ENCODE measurements at regions not wholly inside any gene's neighbourhood (a gene's known extent, or its start where the extent isn't known, plus 50 kb on each side); places are given as distances from the start of the nearest gene placed in this dataset.

GRCh38 chr13:73717632-73718031 is 416.6 kb downstream of the KLF12 start:
- no peaks in the 10 kb centered on the region for H3K36me3 ChIP-seq
- intact Hi-C loops (cut with DNase I) = no loop called here
- ATAC-seq (peak; percentile 30), DNase-seq (no peak)
- H3K4me1 ChIP-seq = peaks cover 13% of the 10 kb centered on the region
- no peaks in the 10 kb centered on the region for H3K9me3 ChIP-seq
- no peak overlapping the region for H3K27ac ChIP-seq
- no peak overlapping the region for H3K4me3 ChIP-seq
- TF ChIP-seq CTCF (IDR thresholded peaks at IDR 0.05) = no peak
- H3K27me3 ChIP-seq = no peaks in the 10 kb centered on the region

- intact Hi-C loops (cut with DNase I) = no loop called here
- peaks cover 13% of the 10 kb centered on the region for H3K4me1 ChIP-seq
- ATAC-seq (no peak), DNase-seq (no peak)
- H3K9me3 ChIP-seq = no peaks in the 10 kb centered on the region
- no peak for TF ChIP-seq CTCF (IDR thresholded peaks at IDR 0.05)
- no peaks in the 10 kb centered on the region for H3K36me3 ChIP-seq
- no peak overlapping the region for H3K4me3 ChIP-seq
- no peaks in the 10 kb centered on the region for H3K27me3 ChIP-seq
- H3K27ac ChIP-seq = peak overlapping the region; percentile 4
Measured at GRCh38 chr13:73715911-73716510, 418.2 kb downstream of the KLF12 start.

GRCh38 chr13:73715114-73715910 is 418.9 kb downstream of the KLF12 start:
- peak; percentile 72 for DNase-seq
- intact Hi-C loops (cut with DNase I) = no loop called here

GRCh38 chr13:73714522-73714921 is 419.7 kb downstream of the KLF12 start:
- intact Hi-C loops (cut with DNase I) = no loop called here
- peak overlapping the region; percentile 43 for H3K27ac ChIP-seq
- H3K27me3 ChIP-seq = no peaks in the 10 kb centered on the region
- no peak overlapping the region for H3K4me3 ChIP-seq
- H3K36me3 ChIP-seq = no peaks in the 10 kb centered on the region
- peaks cover 13% of the 10 kb centered on the region for H3K4me1 ChIP-seq
- no peaks in the 10 kb centered on the region for H3K9me3 ChIP-seq
- no peak for TF ChIP-seq CTCF (IDR thresholded peaks at IDR 0.05)
- DNase-seq (no peak), ATAC-seq (no peak)

More at GRCh38 chr13:73715114-73715910, 418.9 kb downstream of the KLF12 start:
- Histone ChIP-seq H3K4me1 (peaks cover 13% of the 10 kb centered on the region), H3K27ac (peak overlapping the region; percentile 43), H3K9me3 (no peaks in the 10 kb centered on the region), H3K27me3 (no peaks in the 10 kb centered on the region), H3K4me3 (no peak overlapping the region), H3K36me3 (no peaks in the 10 kb centered on the region)
- ATAC-seq = peak; percentile 91
- no peak for TF ChIP-seq CTCF (IDR thresholded peaks at IDR 0.05)

GRCh38 chr13:73708393-73708985 is 425.7 kb downstream of the KLF12 start:
- no peaks in the 10 kb centered on the region for H3K27me3 ChIP-seq
- TF ChIP-seq CTCF (IDR thresholded peaks at IDR 0.05) = peak; percentile 76
- intact Hi-C loops (cut with DNase I) = no loop called here
- H3K36me3 ChIP-seq = no peaks in the 10 kb centered on the region
- ATAC-seq (peak; percentile 89), DNase-seq (no peak)
- H3K27ac ChIP-seq = no peak overlapping the region
- no peaks in the 10 kb centered on the region for H3K4me1 ChIP-seq
- H3K4me3 ChIP-seq = no peak overlapping the region
- no peaks in the 10 kb centered on the region for H3K9me3 ChIP-seq

Data from upper lobe of right lung (tissue), 1 donor.